PFSK-1 (cell line): ENCODE measurements at regions not wholly inside any gene's neighbourhood (a gene's known extent, or its start where the extent isn't known, plus 50 kb on each side); places are given as distances from the start of the nearest gene placed in this dataset.

ENCODE experiments used
- FOXP2 ChIP-seq: optimal IDR thresholded peaks from 2 replicates; pipeline ENCODE3; 2011; ENCODE audit warnings: borderline replicate concordance, control low read depth, inconsistent platforms; ENCODE audit not compliant: insufficient read depth; ENCODE audit errors: extremely low read length, extremely low read depth
- POLR2AphosphoS5 ChIP-seq: IDR thresholded peaks from 2 replicates; pipeline ENCODE4 v1.6.1; 2012; ENCODE audit warnings: low read depth, mild to moderate bottlenecking, control low read depth, low read length, moderate library complexity
- SIN3A ChIP-seq: IDR thresholded peaks from 2 replicates; pipeline ENCODE4 v1.6.1; 2012; ENCODE audit warnings: mild to moderate bottlenecking, low read length, moderate library complexity, borderline replicate concordance; ENCODE audit not compliant: insufficient read depth
- TAF1 ChIP-seq: IDR thresholded peaks from 2 replicates; pipeline ENCODE4 v1.6.1; 2012; ENCODE audit warnings: low read length, control low read depth, borderline replicate concordance; ENCODE audit not compliant: insufficient read depth
- TF ChIP-seq, protein P1 (sequence below), 2 experiments: IDR thresholded peaks; 2 replicates each; pipeline versions ENCODE4 v1.6.1 to v1.8.0; 2011 to 2012; ENCODE audit warnings: low read depth in 2 of 2, low read length in 2 of 2, control low read depth in 1 of 2, inconsistent platforms in 1 of 2, mild to moderate bottlenecking in 1 of 2, moderate library complexity in 1 of 2; ENCODE audit not compliant: insufficient read depth in 1 of 2

DNA sequence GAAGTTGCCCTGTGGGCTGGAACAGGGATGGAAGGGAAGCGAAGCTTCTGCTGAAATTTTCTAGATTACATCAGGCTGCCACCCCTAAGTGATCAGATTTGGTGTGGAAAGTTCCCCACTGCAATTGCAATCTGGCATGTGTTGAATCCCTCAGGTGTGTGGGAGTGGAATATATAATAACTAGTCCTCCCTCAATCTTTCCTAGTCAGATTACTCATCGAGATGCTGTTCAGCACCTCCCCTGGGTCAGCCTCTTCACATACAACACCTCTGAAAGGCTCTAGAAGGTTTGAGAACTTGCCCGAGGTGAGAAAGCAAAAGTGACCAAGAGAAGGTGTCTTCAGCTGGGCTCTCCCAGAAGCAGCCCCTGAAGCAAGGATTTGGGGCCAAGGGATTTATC lies 336.8 kb downstream of the BCOR start:
- TF ChIP-seq FOXP2 (no peak), TAF1 (no peak), SIN3A (no peak), POLR2AphosphoS5 (no peak)
- TF ChIP-seq, protein P1, sequence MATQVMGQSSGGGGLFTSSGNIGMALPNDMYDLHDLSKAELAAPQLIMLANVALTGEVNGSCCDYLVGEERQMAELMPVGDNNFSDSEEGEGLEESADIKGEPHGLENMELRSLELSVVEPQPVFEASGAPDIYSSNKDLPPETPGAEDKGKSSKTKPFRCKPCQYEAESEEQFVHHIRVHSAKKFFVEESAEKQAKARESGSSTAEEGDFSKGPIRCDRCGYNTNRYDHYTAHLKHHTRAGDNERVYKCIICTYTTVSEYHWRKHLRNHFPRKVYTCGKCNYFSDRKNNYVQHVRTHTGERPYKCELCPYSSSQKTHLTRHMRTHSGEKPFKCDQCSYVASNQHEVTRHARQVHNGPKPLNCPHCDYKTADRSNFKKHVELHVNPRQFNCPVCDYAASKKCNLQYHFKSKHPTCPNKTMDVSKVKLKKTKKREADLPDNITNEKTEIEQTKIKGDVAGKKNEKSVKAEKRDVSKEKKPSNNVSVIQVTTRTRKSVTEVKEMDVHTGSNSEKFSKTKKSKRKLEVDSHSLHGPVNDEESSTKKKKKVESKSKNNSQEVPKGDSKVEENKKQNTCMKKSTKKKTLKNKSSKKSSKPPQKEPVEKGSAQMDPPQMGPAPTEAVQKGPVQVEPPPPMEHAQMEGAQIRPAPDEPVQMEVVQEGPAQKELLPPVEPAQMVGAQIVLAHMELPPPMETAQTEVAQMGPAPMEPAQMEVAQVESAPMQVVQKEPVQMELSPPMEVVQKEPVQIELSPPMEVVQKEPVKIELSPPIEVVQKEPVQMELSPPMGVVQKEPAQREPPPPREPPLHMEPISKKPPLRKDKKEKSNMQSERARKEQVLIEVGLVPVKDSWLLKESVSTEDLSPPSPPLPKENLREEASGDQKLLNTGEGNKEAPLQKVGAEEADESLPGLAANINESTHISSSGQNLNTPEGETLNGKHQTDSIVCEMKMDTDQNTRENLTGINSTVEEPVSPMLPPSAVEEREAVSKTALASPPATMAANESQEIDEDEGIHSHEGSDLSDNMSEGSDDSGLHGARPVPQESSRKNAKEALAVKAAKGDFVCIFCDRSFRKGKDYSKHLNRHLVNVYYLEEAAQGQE (IDR thresholded peaks at IDR 0.05; ENCODE audit: insufficient read depth in 1 of 2, low read depth in 2 of 2, low read length in 2 of 2), result no peak

- TF ChIP-seq FOXP2 (no peak), SIN3A (no peak), POLR2AphosphoS5 (no peak), TAF1 (no peak)
- TF ChIP-seq, protein P1 (IDR thresholded peaks at IDR 0.05; ENCODE audit: insufficient read depth in 1 of 2, low read depth in 2 of 2, low read length in 2 of 2), result no peak
Measured at GRCh38 chrX:39762266-39762841, 335.4 kb downstream of the BCOR start.

- TF ChIP-seq FOXP2 (no peak), POLR2AphosphoS5 (no peak), TAF1 (no peak), SIN3A (no peak)
- TF ChIP-seq, protein P1 (IDR thresholded peaks at IDR 0.05; ENCODE audit: insufficient read depth in 1 of 2, low read depth in 2 of 2, low read length in 2 of 2), result no peak
Measured at GRCh38 chrX:39764441-39764914, 333.3 kb downstream of the BCOR start.

DNA sequence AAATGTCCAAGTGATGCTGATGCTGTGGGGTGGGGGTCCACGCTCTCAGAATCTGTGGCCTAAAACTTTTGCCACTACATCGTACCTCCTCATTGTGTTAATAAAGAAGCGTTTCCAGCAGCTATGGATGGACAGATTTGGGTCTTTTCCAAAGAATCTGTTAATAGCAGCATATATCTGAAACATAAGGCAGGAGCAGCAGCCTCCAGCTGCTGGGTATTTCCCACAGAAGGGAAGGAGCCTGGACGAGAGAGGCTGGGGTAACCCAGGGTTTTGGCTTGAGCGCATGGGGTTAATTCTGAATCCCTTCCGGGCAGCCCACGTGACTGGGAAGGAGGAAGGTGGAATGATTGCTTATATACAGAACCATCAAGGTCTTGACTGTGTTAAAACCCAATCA lies 332.4 kb downstream of the BCOR start:
- TF ChIP-seq FOXP2 (no peak), TAF1 (no peak), SIN3A (no peak), POLR2AphosphoS5 (no peak)
- TF ChIP-seq, protein P1 (IDR thresholded peaks at IDR 0.05; ENCODE audit: insufficient read depth in 1 of 2, low read depth in 2 of 2, low read length in 2 of 2), result no peak
